B cell (primary cell): ENCODE measurements at regions not wholly inside any gene's neighbourhood (a gene's known extent, or its start where the extent isn't known, plus 50 kb on each side); places are given as distances from the start of the nearest gene placed in this dataset.

Experiments used
- ATAC-seq: fragments of 200-7000 bp; cut with Tn5 transposase; one replicate; pipeline ENCODE4 v1.10.0; 2021; ENCODE audit warnings: low read depth, mild to moderate bottlenecking, moderate number of reproducible peaks, moderate library complexity
- CTCF ChIA-PET: fragments of 350-600 bp; sonication (Branson Sonifier 250); formaldehyde crosslinking; loops from one replicate; lab custom pipeline; 2021; ENCODE audit warnings: antibody characterized with exemption, inconsistent platforms; lab: Charles Lee
- POLR2A ChIA-PET: fragments of 350-600 bp; sonication (Branson Sonifier 250); formaldehyde crosslinking; loops from one replicate; lab custom pipeline; 2021; ENCODE audit warnings: antibody characterized with exemption; lab: Charles Lee
- DNase-seq: peaks from one replicate; pipeline ENCODE4 v3.0.0; 2013
- H2AFZ ChIP-seq: 2 replicates; pipeline ENCODE4 v1.6.1; 2012; ENCODE audit warnings: mild to moderate bottlenecking, low read depth, low read length; ENCODE audit not compliant: insufficient read depth, poor library complexity, severe bottlenecking
- H3K27ac ChIP-seq, 2 donors: 1 replicate in 1 of 2; 2 replicates in 1 of 2; pipeline ENCODE4 v1.5.1; 2012 to 2013; ENCODE audit warnings: low read length in 2 of 2, mild to moderate bottlenecking in 2 of 2, moderate library complexity in 1 of 2
- H3K27me3 ChIP-seq, 4 experiments: fragments of 200-600 bp in 1 of 4; sonication (generic) in 1 of 4; replicated peaks in 1 of 4; 1 replicate in 2 of 4; 2 replicates in 2 of 4; pipeline versions ENCODE4 v1.6.1 to v1.7.0; 2013 to 2016; ENCODE audit warnings: low read length in 3 of 4, mild to moderate bottlenecking in 2 of 4, mixed read lengths in 1 of 4, moderate library complexity in 1 of 4; ENCODE audit not compliant: insufficient read depth in 4 of 4, control insufficient read depth in 3 of 4; ENCODE audit errors: control extremely low read depth in 1 of 4
- H3K36me3 ChIP-seq, 2 experiments: replicated peaks in 1 of 2; 1 replicate in 1 of 2; 2 replicates in 1 of 2; pipeline versions ENCODE4 v1.6.1 to v1.7.1; 2013; ENCODE audit warnings: low read length in 1 of 2; ENCODE audit not compliant: insufficient read depth in 2 of 2, control insufficient read depth in 1 of 2; ENCODE audit errors: control extremely low read depth in 1 of 2, extremely low read depth in 1 of 2
- H3K4me1 ChIP-seq, 2 donors: fragments of 200-600 bp in 1 of 2; sonication (generic) in 1 of 2; 1 replicate in 1 of 2; 2 replicates in 1 of 2; pipeline versions ENCODE4 v1.5.1 to v1.6.1; 2013 to 2017; ENCODE audit warnings: low read length in 2 of 2; ENCODE audit not compliant: control insufficient read depth in 2 of 2, insufficient read depth in 2 of 2
- H3K4me2 ChIP-seq: replicated peaks from 2 replicates; pipeline ENCODE3; 2012; ENCODE audit warnings: mild to moderate bottlenecking, low read depth, low read length; ENCODE audit not compliant: poor library complexity, severe bottlenecking
- H3K4me3 ChIP-seq, 5 experiments: fragments of 200-600 bp in 1 of 5; sonication (generic) in 1 of 5; 1 replicate in 3 of 5; 2 replicates in 2 of 5; pipeline versions ENCODE4 v1.5.1 to v1.7.0; 2011 to 2016; ENCODE audit warnings: low read length in 4 of 5, mild to moderate bottlenecking in 4 of 5, low read depth in 2 of 5, control low read depth in 1 of 5, moderate library complexity in 1 of 5; ENCODE audit not compliant: insufficient read depth in 1 of 5; ENCODE audit errors: control extremely low read depth in 1 of 5, extremely low read depth in 1 of 5
- H3K79me2 ChIP-seq: fragments of 200-600 bp; sonication (generic); one replicate; pipeline ENCODE4 v1.6.0; 2016; ENCODE audit warnings: low read length; ENCODE audit not compliant: control insufficient read depth, insufficient read depth
- H3K9ac ChIP-seq: fragments of 200-600 bp; sonication (generic); 2 replicates; pipeline ENCODE4 v1.6.1; 2017; ENCODE audit warnings: mild to moderate bottlenecking, low read length, moderate library complexity
- H3K9me3 ChIP-seq, 3 donors: one replicate each; pipeline versions ENCODE4 v1.6.1 to v1.7.1; 2013; ENCODE audit warnings: low read length in 2 of 3; ENCODE audit not compliant: control insufficient read depth in 2 of 3, insufficient read depth in 1 of 3; ENCODE audit errors: control extremely low read depth in 1 of 3
- H4K20me1 ChIP-seq: 2 replicates; pipeline ENCODE4 v1.6.0; 2012; ENCODE audit warnings: mild to moderate bottlenecking, low read length; ENCODE audit not compliant: insufficient read depth, control insufficient read depth, poor library complexity, severe bottlenecking
- H3K27ac Mint-ChIP-seq: one replicate; pipeline ENCODE4 v1.8.0; 2021; ENCODE audit warnings: mixed read lengths
- H3K27me3 Mint-ChIP-seq: one replicate; pipeline ENCODE4 v1.8.0; 2021; ENCODE audit warnings: mixed read lengths
- H3K4me1 Mint-ChIP-seq: one replicate; pipeline ENCODE4 v1.8.0; 2021; ENCODE audit warnings: mixed read lengths
- H3K4me3 Mint-ChIP-seq: one replicate; pipeline ENCODE4 v1.8.0; 2021; ENCODE audit warnings: mixed read lengths
- H3K9me3 Mint-ChIP-seq: one replicate; pipeline ENCODE4 v1.8.0; 2022; ENCODE audit warnings: mixed read lengths; ENCODE audit not compliant: insufficient read depth
- EZH2 ChIP-seq: IDR thresholded peaks from 2 replicates; pipeline ENCODE4 v1.6.1; 2012; ENCODE audit warnings: borderline replicate concordance, low read depth, mild to moderate bottlenecking, moderate library complexity, low read length; ENCODE audit not compliant: insufficient read depth, poor library complexity, severe bottlenecking
- WGBS: methylation state at CpG from one replicate; pipeline ENCODE4 v1.1.5; 2013; ENCODE audit warnings: missing lambda C conversion rate; ENCODE audit not compliant: insufficient coverage; 5-methylcytosine and 5-hydroxymethylcytosine counted together
- intact Hi-C: fragments of 100-400 bp; cut with micrococcal nuclease; formaldehyde crosslinking; loops from one replicate; pipeline ENCODE4 v1.10.0; 2022
- TF ChIP-seq, protein P1 (sequence below): fragments of 200-600 bp; IDR thresholded peaks from one replicate; pipeline ENCODE4 v1.8.0; 2022; ENCODE audit warnings: antibody characterized with exemption, mild to moderate bottlenecking

DNA sequence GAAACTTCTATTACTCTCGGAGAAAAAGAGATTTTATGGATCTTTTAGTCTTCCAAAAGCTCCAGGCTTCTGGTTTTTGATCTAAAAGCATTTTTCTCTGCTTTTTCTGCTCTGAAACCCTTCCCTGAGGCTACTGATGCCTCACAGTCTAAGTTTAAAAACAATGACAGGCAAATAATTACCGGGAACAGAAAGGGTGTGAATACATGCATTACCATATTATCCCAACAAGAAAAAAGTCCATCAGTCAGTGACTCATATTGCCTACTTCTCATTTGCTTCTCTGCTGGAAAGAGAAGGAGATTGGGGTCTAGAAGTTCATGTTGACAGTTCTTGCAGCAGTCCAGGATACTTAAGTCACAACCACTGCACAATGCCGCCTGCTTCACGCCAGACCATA lies 482.9 kb upstream of the C16orf82 start:
- Mint-ChIP-seq H3K27ac (no peak overlapping the region), H3K27me3 (peaks cover 7% of the 10 kb centered on the region), H3K4me3 (no peak overlapping the region), H3K4me1 (no peaks in the 10 kb centered on the region), H3K9me3 (peaks cover 7% of the 10 kb centered on the region)
- Histone ChIP-seq H3K79me2 (no peaks in the 10 kb centered on the region), H3K27me3 (peaks cover 0 to 6% (median 0%) of the 10 kb centered on the region in 4 experiments), H3K9me3 (peaks cover 0 to 7% (median 4%) of the 10 kb centered on the region in 3 donors), H3K4me2 (no peak overlapping the region), H3K27ac (no peak overlapping the region), H3K4me3 (no peak overlapping the region), H3K36me3 (no peaks in the 10 kb centered on the region), H4K20me1 (no peaks in the 10 kb centered on the region), H3K4me1 (no peaks in the 10 kb centered on the region), H3K9ac (no peak overlapping the region), H2AFZ (no peak overlapping the region)
- ChIA-PET CTCF (no interaction called here), POLR2A (no interaction called here)
- intact Hi-C loops: no loop called here
- no peak for DNase-seq
- ATAC-seq: no peak
- 50% methylated on average over 1 of the region's 4 CpGs for WGBS
- TF ChIP-seq, protein P1, sequence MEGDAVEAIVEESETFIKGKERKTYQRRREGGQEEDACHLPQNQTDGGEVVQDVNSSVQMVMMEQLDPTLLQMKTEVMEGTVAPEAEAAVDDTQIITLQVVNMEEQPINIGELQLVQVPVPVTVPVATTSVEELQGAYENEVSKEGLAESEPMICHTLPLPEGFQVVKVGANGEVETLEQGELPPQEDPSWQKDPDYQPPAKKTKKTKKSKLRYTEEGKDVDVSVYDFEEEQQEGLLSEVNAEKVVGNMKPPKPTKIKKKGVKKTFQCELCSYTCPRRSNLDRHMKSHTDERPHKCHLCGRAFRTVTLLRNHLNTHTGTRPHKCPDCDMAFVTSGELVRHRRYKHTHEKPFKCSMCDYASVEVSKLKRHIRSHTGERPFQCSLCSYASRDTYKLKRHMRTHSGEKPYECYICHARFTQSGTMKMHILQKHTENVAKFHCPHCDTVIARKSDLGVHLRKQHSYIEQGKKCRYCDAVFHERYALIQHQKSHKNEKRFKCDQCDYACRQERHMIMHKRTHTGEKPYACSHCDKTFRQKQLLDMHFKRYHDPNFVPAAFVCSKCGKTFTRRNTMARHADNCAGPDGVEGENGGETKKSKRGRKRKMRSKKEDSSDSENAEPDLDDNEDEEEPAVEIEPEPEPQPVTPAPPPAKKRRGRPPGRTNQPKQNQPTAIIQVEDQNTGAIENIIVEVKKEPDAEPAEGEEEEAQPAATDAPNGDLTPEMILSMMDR: no peak
- no peak for TF ChIP-seq EZH2

DNA sequence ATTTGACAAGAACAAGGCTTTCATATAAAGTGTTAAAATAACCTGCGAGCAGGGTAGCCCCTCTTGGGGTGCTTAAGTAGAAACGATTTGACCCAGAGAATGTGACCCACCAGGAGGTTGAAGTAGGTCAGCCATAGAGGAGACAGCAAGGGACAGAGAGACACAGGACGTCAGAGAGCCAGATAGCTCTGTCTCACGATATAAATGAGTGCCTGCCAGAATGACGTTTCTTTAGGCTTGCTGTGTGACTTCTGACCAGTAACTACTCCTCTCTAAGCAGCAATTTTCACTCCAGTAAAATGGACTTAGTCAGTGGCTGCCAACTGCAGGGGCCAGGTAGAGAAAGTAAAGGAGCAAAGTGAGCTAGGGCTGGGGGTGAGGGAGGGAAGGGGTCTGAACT lies 473.0 kb upstream of the C16orf82 start:
- Histone ChIP-seq H4K20me1 (no peaks in the 10 kb centered on the region), H3K4me2 (no peak overlapping the region), H3K9me3 (no peaks in the 10 kb centered on the region), H3K27ac (no peak overlapping the region), H3K4me3 (no peak overlapping the region), H3K79me2 (no peaks in the 10 kb centered on the region), H2AFZ (no peak overlapping the region), H3K9ac (no peak overlapping the region), H3K27me3 (no peaks in the 10 kb centered on the region), H3K36me3 (no peaks in the 10 kb centered on the region), H3K4me1 (no peaks in the 10 kb centered on the region)
- H3K4me3 Mint-ChIP-seq: no peak overlapping the region
- H3K27ac Mint-ChIP-seq: no peak overlapping the region
- intact Hi-C loops: no loop called here
- H3K27me3 Mint-ChIP-seq: peaks cover 10% of the 10 kb centered on the region
- ATAC-seq (no peak), DNase-seq (no peak)
- ChIA-PET CTCF (no interaction called here), POLR2A (no interaction called here)
- TF ChIP-seq, protein P1: no peak
- no peak for TF ChIP-seq EZH2
- no peaks in the 10 kb centered on the region for H3K4me1 Mint-ChIP-seq
- 51% methylated on average over 3 of the region's 5 CpGs for WGBS
- H3K9me3 Mint-ChIP-seq: no peaks in the 10 kb centered on the region
